GM19372 (cell line): ENCODE measurements at regions not wholly inside any gene's neighbourhood (a gene's known extent, or its start where the extent isn't known, plus 50 kb on each side); places are given as distances from the start of the nearest gene placed in this dataset.

ENCODE experiments used
- ATAC-seq: cut with Tn5 transposase; IDR thresholded peaks from one replicate; pipeline ENCODE4 v1.9.1; 2021; ENCODE audit warnings: mild to moderate bottlenecking, low read depth, moderate library complexity; ENCODE audit not compliant: unreplicated experiment

DNA sequence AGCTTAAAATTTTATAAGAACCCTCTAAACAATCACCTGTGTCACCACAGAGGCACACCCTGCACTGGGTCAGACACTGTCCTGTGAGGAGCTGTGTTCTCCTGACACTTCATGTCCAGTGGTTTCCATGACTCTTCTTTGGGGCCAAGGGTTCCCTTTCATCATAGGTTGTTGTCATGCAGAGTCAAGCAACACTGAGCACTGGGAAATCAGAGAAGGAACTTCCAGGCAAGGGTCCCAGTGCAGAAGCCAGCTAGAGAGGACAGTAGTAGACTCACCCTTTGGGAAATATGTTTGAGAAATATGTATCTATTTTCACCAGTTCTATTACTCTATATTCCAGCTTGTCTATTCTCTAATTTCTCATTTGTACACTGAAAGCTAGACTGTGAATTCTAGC, 56.4 kb upstream of the PRSS58 start:
- ATAC-seq = no peak

DNA sequence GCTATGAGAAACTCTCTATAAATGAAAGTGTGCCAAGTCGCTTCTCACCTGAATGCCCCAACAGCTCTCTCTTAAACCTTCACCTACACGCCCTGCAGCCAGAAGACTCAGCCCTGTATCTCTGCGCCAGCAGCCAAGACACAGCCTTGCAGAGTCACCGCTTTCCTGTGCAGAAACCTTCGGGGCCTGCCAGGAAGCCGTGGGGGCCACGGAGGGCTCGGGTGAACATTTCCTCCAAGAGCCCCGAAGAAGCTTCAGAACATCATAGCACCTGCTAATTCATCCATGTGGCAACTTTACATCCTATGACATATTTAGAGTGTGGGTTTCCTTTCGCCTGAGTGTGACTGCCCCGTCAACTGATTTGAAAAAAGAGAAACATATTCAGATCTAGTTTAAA, 55.7 kb upstream of the PRSS58 start:
- ATAC-seq = no peak

DNA sequence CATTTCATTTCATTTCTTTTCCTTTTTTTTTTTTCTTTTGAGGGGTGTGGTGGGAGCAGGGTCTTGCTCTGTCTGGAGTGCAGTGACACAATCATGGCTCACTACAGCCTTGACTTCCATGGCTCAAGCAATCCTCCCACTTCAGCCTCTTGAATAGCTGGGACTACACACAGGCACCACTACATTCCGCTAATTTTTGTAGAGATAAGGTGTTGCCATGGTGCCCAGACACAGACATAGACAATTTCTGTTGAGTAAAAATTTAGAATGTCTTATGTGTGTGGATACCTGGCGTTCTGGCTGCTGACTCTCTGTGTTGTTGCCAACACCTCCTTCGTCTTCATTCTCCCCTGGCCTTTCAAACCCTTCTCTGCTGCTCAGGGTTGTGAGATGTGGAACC, 54.0 kb upstream of the PRSS58 start:
- ATAC-seq = no peak

DNA sequence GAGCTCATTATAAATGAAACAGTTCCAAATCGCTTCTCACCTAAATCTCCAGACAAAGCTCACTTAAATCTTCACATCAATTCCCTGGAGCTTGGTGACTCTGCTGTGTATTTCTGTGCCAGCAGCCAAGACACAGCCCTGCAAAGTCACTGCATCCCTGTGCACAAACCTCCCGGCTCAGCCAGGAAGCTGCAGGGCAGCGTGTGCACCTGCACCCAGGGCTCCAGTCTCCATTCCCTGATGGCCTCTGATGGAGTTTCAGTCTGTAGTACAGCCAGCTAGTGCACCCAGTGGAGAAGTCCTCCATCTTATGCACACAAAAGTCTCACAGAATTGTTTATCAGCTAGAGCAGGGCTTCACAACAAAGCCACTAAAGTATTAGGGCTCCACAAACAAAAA, 51.1 kb upstream of the PRSS58 start:
- no peak for ATAC-seq

DNA sequence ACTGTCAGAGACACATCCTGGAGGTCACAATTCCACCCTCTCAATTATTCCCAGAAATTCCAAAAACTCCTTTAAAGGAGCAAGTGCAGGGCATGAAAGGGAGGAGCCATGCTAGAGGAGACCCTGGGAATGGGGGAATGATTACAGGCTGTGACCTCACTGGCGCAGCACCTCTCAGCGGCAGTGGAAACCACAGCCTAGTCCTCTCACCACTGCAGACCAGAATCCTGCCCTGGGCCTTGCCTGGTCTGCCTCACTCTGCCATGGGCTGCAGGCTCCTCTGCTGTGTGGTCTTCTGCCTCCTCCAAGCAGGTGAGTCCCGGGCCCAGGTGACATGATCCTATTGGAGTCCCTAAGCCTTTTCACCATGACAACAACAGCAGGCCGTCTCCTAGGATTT, 50.5 kb upstream of the PRSS58 start:
- no peak for ATAC-seq
